OCI-LY3 (cell line): ENCODE measurements at regions not wholly inside any gene's neighbourhood (a gene's known extent, or its start where the extent isn't known, plus 50 kb on each side); places are given as distances from the start of the nearest gene placed in this dataset.
A peak's percentile ranks its signal among the peaks of the same experiment; 100 is the strongest.
"Not testable (repeated sequence)": the region's sequence is repeated elsewhere in the genome, so short reads cannot be mapped to it uniquely, and the experiment has no call there.

Experiments used
- H2AFZ ChIP-seq: fragments of 200-600, 300-600 bp; shearing (Covaris generic); 2 replicates; pipeline ENCODE4 v1.6.0; 2014; ENCODE audit warnings: antibody characterized with exemption, low read depth, low read length
- H3K27ac ChIP-seq: fragments of 200-600, 300-600 bp; sonication (generic); 2 replicates; pipeline ENCODE4 v1.5.1; 2014; ENCODE audit warnings: mild to moderate bottlenecking, low read length, moderate library complexity, mixed read lengths
- H3K27me3 ChIP-seq: fragments of 200-600, 300-600 bp; sonication (generic); 2 replicates; pipeline ENCODE4 v1.6.1; 2014; ENCODE audit warnings: low read depth, low read length, mixed read lengths
- H3K36me3 ChIP-seq: fragments of 200-600, 300-600 bp; sonication (generic); replicated peaks from 2 replicates; pipeline ENCODE3; 2014; ENCODE audit warnings: low read depth, low read length, mixed read lengths
- H3K4me1 ChIP-seq: fragments of 300-600, 200-600 bp; sonication (generic); 2 replicates; pipeline ENCODE4 v1.6.1; 2014; ENCODE audit warnings: low read length, mixed read lengths
- H3K4me2 ChIP-seq: fragments of 200-600, 300-600 bp; sonication (generic); 2 replicates; pipeline ENCODE4 v1.6.1; 2014; ENCODE audit warnings: low read length, mixed read lengths
- H3K4me3 ChIP-seq: fragments of 300-600, 200-600 bp; sonication (generic); 2 replicates; pipeline ENCODE4 v1.5.1; 2014; ENCODE audit warnings: antibody characterized with exemption, mild to moderate bottlenecking, low read length, moderate library complexity
- H3K79me2 ChIP-seq: fragments of 300-600, 200-600 bp; shearing (Covaris generic); 2 replicates; pipeline ENCODE4 v1.6.1; 2014; ENCODE audit warnings: mild to moderate bottlenecking, low read length, mixed read lengths
- H3K9ac ChIP-seq: fragments of 300-600, 200-600 bp; shearing (Covaris generic); 2 replicates; pipeline ENCODE4 v1.6.0; 2014; ENCODE audit warnings: mild to moderate bottlenecking, low read length, moderate library complexity
- H3K9me3 ChIP-seq: fragments of 200-600, 300-600 bp; shearing (Covaris generic); 2 replicates; pipeline ENCODE4 v1.6.1; 2014; ENCODE audit warnings: low read length, mixed read lengths; ENCODE audit not compliant: insufficient read depth
- H4K20me1 ChIP-seq: fragments of 200-600, 300-600 bp; sonication (generic); 2 replicates; pipeline ENCODE4 v1.6.1; 2016; ENCODE audit warnings: low read length, mixed read lengths; ENCODE audit not compliant: insufficient read depth
- CTCF ChIP-seq: fragments of 200-600, 300-600 bp; sonication (generic); IDR thresholded peaks from 2 replicates; pipeline ENCODE4 v1.5.1; 2014; ENCODE audit warnings: antibody characterized with exemption, low read length, low read depth
- EZH2phosphoT487 ChIP-seq: fragments of 200-600 bp; shearing (Covaris generic); IDR thresholded peaks from 2 replicates; pipeline ENCODE4 v1.6.1; 2018; ENCODE audit warnings: antibody characterized with exemption, mixed run types, low read depth

GRCh38 chr1:148320079-148320478, 163.0 kb downstream of the PPIAL4G start:
- H3K27me3 ChIP-seq, H3K4me3 ChIP-seq: not testable (repeated sequence)

GRCh38 chr1:148318904-148319242, 164.2 kb downstream of the PPIAL4G start:
- Histone ChIP-seq H3K79me2 (no peaks in the 10 kb centered on the region), H3K9me3 (no peaks in the 10 kb centered on the region), H3K9ac (peak overlapping the region; percentile 66), H3K4me1 (peaks cover 26% of the 10 kb centered on the region), H3K4me2 (peak overlapping the region; percentile 95), H4K20me1 (no peaks in the 10 kb centered on the region), H3K27me3 (no peaks in the 10 kb centered on the region), H3K36me3 (no peaks in the 10 kb centered on the region), H2AFZ (peak overlapping the region; percentile 99), H3K27ac (no peak overlapping the region), H3K4me3 (peak overlapping the region; percentile 81)
- TF ChIP-seq CTCF (no peak), EZH2phosphoT487 (no peak)

More at GRCh38 chr1:148320079-148320478, 163.0 kb downstream of the PPIAL4G start:
- H3K27ac ChIP-seq, H2AFZ ChIP-seq, H3K9me3 ChIP-seq, H3K4me2 ChIP-seq, H3K36me3 ChIP-seq, H4K20me1 ChIP-seq, H3K79me2 ChIP-seq, H3K9ac ChIP-seq: not testable (repeated sequence)
- peaks cover 17% of the 10 kb centered on the region for H3K4me1 ChIP-seq

- TF ChIP-seq CTCF (no peak), EZH2phosphoT487 (no peak)
- Histone ChIP-seq H3K4me1 (peaks cover 26% of the 10 kb centered on the region), H3K79me2 (no peaks in the 10 kb centered on the region), H3K36me3 (no peaks in the 10 kb centered on the region), H3K27me3 (no peaks in the 10 kb centered on the region), H2AFZ (peak overlapping the region; percentile 99), H4K20me1 (no peaks in the 10 kb centered on the region), H3K4me2 (peak overlapping the region; percentile 95), H3K9ac (peak overlapping the region; percentile 66), H3K9me3 (no peaks in the 10 kb centered on the region), H3K4me3 (peak overlapping the region; percentile 81), H3K27ac (no peak overlapping the region)
Observed at GRCh38 chr1:148318123-148318903, 164.8 kb downstream of the PPIAL4G start.

- H3K4me2 ChIP-seq: peak overlapping the region; percentile 95
- H3K4me3 ChIP-seq: peak overlapping the region; percentile 81; the same call in 1 of the 2 replicates
- no peak overlapping the region for H2AFZ ChIP-seq
Observed at GRCh38 chr1:148317288-148317985, 165.4 kb upstream of the NBPF11 start.

More at GRCh38 chr1:148317288-148317985, 165.4 kb upstream of the NBPF11 start:
- H3K27me3 ChIP-seq: no peaks in the 10 kb centered on the region
- no peaks in the 10 kb centered on the region for H4K20me1 ChIP-seq
- no peak for TF ChIP-seq EZH2phosphoT487
- no peak for TF ChIP-seq CTCF
- no peaks in the 10 kb centered on the region for H3K9me3 ChIP-seq
- H3K9ac ChIP-seq: no peak overlapping the region
- H3K4me1 ChIP-seq: peaks cover 26% of the 10 kb centered on the region
- H3K27ac ChIP-seq: no peak overlapping the region
- no peaks in the 10 kb centered on the region for H3K36me3 ChIP-seq
- no peaks in the 10 kb centered on the region for H3K79me2 ChIP-seq
